ENCODE measurements at regions not wholly inside any gene's neighbourhood (a gene's known extent, or its start where the extent isn't known, plus 50 kb on each side); places are given as distances from the start of the nearest gene placed in this dataset.

- TF ChIP-seq CTCF (IDR thresholded peaks at IDR 0.05), result no peak
- no peak for TF ChIP-seq POLR2AphosphoS5 (IDR thresholded peaks at IDR 0.05; ENCODE audit: insufficient read depth in 1 of 2, low read depth in 1 of 2)
- no peak for TF ChIP-seq POLR2A (IDR thresholded peaks at IDR 0.05)
Measured at GRCh38 chr4:10773656-10774055, 89.1 kb upstream of the CLNK start.
